ENCODE measurements at regions not wholly inside any gene's neighbourhood (a gene's known extent, or its start where the extent isn't known, plus 50 kb on each side); places are given as distances from the start of the nearest gene placed in this dataset.

GRCh38 chr16:25426829-25427228 is 169.2 kb upstream of the ZKSCAN2 start:
- TF ChIP-seq CEBPB (IDR thresholded peaks at IDR 0.05): no peak
- no peak for TF ChIP-seq REST (IDR thresholded peaks at IDR 0.05; ENCODE audit: low read depth)
- TF ChIP-seq FOXM1 (IDR thresholded peaks at IDR 0.05; ENCODE audit: borderline replicate concordance, low read depth): no peak
- TF ChIP-seq EGR1 (IDR thresholded peaks at IDR 0.05): no peak
- TF ChIP-seq MAX (IDR thresholded peaks at IDR 0.05): no peak
- no peak for TF ChIP-seq USF1 (IDR thresholded peaks at IDR 0.05)
- TF ChIP-seq EP300 (IDR thresholded peaks at IDR 0.05; ENCODE audit: borderline replicate concordance): no peak
- no peak for TF ChIP-seq TEAD4 (IDR thresholded peaks at IDR 0.05)
- TF ChIP-seq CREB1 (IDR thresholded peaks at IDR 0.05; ENCODE audit: low read depth): no peak
- no peak for TF ChIP-seq YY1 (IDR thresholded peaks at IDR 0.05; ENCODE audit: low read depth)
- no peak for TF ChIP-seq TCF12 (IDR thresholded peaks at IDR 0.05; ENCODE audit: low read depth)
- TF ChIP-seq ZBTB7A (IDR thresholded peaks at IDR 0.05; ENCODE audit: low read depth): no peak
- no peak for TF ChIP-seq RAD21 (IDR thresholded peaks at IDR 0.05; ENCODE audit: low read depth)
- TF ChIP-seq TAF1 (IDR thresholded peaks at IDR 0.05; ENCODE audit: low read depth): no peak
- TF ChIP-seq NFIC (IDR thresholded peaks at IDR 0.05): no peak

GRCh38 chr16:25419681-25420080 is 162.0 kb upstream of the ZKSCAN2 start:
- no peak for TF ChIP-seq TEAD4 (IDR thresholded peaks at IDR 0.05)
- no peak for TF ChIP-seq EP300 (IDR thresholded peaks at IDR 0.05; ENCODE audit: borderline replicate concordance)
- no peak for TF ChIP-seq CEBPB (IDR thresholded peaks at IDR 0.05)
- TF ChIP-seq YY1 (IDR thresholded peaks at IDR 0.05; ENCODE audit: low read depth): no peak
- no peak for TF ChIP-seq CREB1 (IDR thresholded peaks at IDR 0.05; ENCODE audit: low read depth)
- no peak for TF ChIP-seq TCF12 (IDR thresholded peaks at IDR 0.05; ENCODE audit: low read depth)

GRCh38 chr16:25419153-25419552 is 161.5 kb upstream of the ZKSCAN2 start:
- TF ChIP-seq EP300 (IDR thresholded peaks at IDR 0.05; ENCODE audit: borderline replicate concordance): no peak
- no peak for TF ChIP-seq ZBTB7A (IDR thresholded peaks at IDR 0.05; ENCODE audit: low read depth)

GRCh38 chr16:25416002-25416401 is 158.4 kb upstream of the ZKSCAN2 start:
- TF ChIP-seq CEBPB (IDR thresholded peaks at IDR 0.05): no peak
- no peak for TF ChIP-seq TEAD4 (IDR thresholded peaks at IDR 0.05)
- no peak for TF ChIP-seq TCF12 (IDR thresholded peaks at IDR 0.05; ENCODE audit: low read depth)

- TF ChIP-seq RAD21 (IDR thresholded peaks at IDR 0.05; ENCODE audit: low read depth) (no peak), NFIC (IDR thresholded peaks at IDR 0.05) (no peak)
These were observed 156.3 kb upstream of the ZKSCAN2 start for GRCh38 chr16:25413975-25414374.

GRCh38 chr16:25413133-25413532 is 155.5 kb upstream of the ZKSCAN2 start:
- no peak for TF ChIP-seq CEBPB (IDR thresholded peaks at IDR 0.05)
- no peak for TF ChIP-seq RAD21 (IDR thresholded peaks at IDR 0.05; ENCODE audit: low read depth)
- TF ChIP-seq ZBTB7A (IDR thresholded peaks at IDR 0.05; ENCODE audit: low read depth): no peak
- no peak for TF ChIP-seq CREB1 (IDR thresholded peaks at IDR 0.05; ENCODE audit: low read depth)
- TF ChIP-seq MAX (IDR thresholded peaks at IDR 0.05): no peak
- TF ChIP-seq TEAD4 (IDR thresholded peaks at IDR 0.05): no peak
- TF ChIP-seq TCF12 (IDR thresholded peaks at IDR 0.05; ENCODE audit: low read depth): no peak
- no peak for TF ChIP-seq EP300 (IDR thresholded peaks at IDR 0.05; ENCODE audit: borderline replicate concordance)
- TF ChIP-seq EGR1 (IDR thresholded peaks at IDR 0.05): no peak
- no peak for TF ChIP-seq FOXM1 (IDR thresholded peaks at IDR 0.05; ENCODE audit: borderline replicate concordance, low read depth)
- TF ChIP-seq REST (IDR thresholded peaks at IDR 0.05; ENCODE audit: low read depth): no peak
- TF ChIP-seq NFIC (IDR thresholded peaks at IDR 0.05): no peak
- TF ChIP-seq TAF1 (IDR thresholded peaks at IDR 0.05; ENCODE audit: low read depth): no peak
- TF ChIP-seq YY1 (IDR thresholded peaks at IDR 0.05; ENCODE audit: low read depth): no peak
- no peak for TF ChIP-seq USF1 (IDR thresholded peaks at IDR 0.05)
